Amniotic epithelial cell (primary cell): ENCODE measurements at regions not wholly inside any gene's neighbourhood (a gene's known extent, or its start where the extent isn't known, plus 50 kb on each side); places are given as distances from the start of the nearest gene placed in this dataset.

ENCODE experiments used
- DNase-seq: peaks from one replicate; pipeline ENCODE4 v3.0.0-alpha.2; 2010; ENCODE audit warnings: low read depth

GRCh38 chr11:70521475-70522308 lies 123.4 kb downstream of the CTTN start:
- no peak for DNase-seq

DNA sequence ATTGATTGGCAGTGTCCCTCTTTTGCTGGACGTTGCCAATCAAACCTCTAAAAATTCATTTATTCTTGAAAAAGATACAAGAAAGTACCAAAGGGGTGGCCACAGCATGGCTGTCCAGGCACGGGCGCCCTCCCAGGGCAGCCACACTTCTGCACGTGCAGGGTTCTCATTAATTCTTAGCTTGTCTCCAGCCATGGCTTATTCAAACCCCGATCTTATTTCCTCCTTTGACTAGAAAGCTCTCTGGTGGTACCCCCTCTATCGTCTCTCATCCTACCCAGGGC lies 123.9 kb downstream of the CTTN start:
- no peak for DNase-seq

- DNase-seq, result no peak
These were observed 124.4 kb downstream of the CTTN start for GRCh38 chr11:70522593-70523311.

DNA sequence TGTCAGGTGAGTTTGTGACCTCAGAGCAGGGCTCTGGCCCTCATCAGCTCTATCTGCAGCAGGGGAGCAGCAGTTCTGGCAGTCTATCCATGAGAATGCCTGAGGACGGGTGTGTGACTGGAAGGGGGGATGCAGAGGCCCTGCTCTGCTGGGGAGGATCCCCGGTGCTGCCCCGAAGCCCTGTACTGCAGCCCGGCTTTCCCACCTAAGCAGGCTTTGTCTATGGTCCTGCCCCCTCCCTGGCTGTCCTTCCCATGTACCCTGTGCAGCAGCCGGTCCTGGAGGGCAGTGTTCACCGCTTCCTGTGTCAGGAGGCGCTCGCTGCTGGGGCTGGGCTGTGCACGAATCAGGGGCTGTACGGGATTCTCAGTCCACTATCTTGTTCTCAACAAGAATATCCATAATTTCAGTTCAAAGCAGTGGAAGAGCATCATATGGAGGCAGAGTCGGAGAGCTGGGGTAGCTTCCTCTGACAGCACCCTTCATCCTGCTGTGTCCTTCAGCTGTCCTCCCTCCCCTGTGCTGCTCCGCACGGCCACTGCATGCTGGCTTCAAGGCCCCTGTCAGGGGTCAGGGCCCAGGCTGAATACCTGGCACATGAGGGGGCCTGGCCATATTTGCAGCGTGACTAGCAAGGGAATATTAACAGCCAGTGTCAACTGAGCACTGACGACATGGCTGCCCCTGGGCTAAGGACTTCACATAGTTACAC lies 125.2 kb downstream of the CTTN start:
- DNase-seq, result no peak

GRCh38 chr11:70524096-70524922 lies 126.0 kb downstream of the CTTN start:
- no peak for DNase-seq

DNA sequence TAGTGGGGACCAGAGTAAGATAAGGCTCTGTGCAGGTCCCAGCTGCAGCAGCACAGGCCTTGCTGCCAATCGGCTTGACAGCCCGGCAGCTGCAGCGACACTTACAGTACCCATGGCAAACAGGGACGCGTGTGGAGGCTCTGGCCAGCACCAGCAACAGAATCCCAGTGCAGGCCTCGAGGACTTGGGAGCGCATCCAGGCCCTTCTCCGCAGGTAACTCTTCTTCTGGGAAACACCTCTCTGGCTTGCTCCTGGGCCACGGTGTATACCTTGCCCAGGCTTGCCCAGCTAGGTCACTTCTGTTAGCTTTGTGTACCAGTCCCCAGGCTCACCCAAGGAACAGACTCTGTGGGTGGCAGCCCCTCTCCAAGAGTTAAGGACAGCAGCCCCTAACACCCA lies 126.7 kb downstream of the CTTN start:
- DNase-seq, result no peak

- no peak for DNase-seq
These were observed 127.1 kb downstream of the CTTN start for GRCh38 chr11:70525466-70525865.

DNA sequence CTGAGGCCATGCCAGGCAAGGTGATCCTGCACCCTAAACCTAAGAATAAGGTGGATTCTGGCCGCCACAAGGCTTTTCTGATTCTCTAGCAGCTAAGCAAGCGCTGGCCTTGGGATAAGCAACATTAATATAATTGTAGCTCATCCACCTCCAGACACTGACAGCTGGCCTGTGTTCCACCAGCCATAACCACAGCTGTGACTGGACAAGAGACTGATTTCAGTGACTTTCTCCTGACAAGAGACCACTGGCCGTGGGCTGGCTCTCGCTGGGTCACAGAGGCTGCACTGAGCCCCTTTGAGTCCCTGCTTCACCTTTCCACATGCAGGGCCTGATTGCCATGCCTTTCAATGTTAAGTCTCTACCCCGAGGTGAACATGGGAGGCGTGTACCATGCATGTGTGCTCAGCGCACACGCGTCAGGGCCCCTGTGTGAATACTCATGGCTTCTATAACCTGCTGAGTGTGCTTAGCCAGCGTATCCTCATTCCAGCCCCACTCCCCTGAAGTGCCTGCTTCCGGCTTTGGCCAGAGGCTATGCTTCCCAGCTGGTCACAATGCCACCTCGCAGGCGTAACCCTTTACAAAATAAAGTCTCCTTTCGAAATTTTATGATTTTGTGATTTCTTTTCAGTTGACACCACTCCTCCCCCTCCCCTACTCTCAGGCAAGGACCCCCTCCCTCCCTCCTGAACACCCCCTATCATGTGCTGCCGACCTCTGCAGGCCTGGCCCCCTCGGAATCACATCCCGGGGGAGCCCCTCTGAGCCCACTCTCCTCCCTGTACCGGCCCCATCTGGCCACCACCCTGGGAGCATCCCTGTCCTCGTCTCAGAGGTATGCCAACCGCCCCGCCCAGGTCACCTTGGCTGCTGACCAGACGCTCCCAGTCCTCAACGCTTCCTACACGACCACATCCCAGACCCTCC lies 128.1 kb downstream of the CTTN start:
- DNase-seq, result no peak

GRCh38 chr11:70527046-70527395 lies 128.7 kb downstream of the CTTN start:
- no peak for DNase-seq

- no peak for DNase-seq
These were observed 129.2 kb downstream of the CTTN start for GRCh38 chr11:70527429-70528045.

GRCh38 chr11:70528046-70528793 lies 129.9 kb downstream of the CTTN start:
- DNase-seq, result no peak

- DNase-seq, result no peak
These were observed 130.7 kb downstream of the CTTN start for GRCh38 chr11:70528794-70529580.

- no peak for DNase-seq
These were observed 131.7 kb downstream of the CTTN start for GRCh38 chr11:70530010-70530409.

DNA sequence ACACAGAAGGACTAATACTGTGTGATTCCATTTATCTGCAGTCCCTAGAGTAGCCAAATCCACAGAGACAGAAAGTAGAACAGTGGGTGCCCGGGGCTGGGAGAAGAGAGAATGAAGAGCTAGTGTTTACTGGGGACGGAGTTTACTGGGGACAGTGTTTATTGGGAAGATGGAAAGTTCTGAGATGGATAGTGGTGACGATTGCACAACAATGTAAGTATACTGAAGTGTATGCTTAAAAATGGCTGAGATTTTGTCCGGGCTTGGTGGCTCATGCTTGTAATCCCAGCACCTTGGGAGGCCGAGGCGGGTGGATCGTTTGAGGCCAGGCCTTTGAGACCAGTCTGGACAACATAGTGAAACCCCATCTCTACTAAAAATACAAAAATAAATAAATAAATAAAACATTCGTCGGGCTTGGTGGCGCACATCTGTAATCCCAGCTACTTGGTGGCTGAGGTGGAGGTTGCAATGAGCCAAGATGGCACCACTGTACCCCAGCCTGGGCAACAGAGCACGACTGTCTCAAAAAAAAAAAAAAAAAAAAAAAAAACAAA lies 132.4 kb downstream of the CTTN start:
- DNase-seq, result no peak

GRCh38 chr11:70531281-70532065 lies 133.1 kb downstream of the CTTN start:
- DNase-seq, result no peak

DNA sequence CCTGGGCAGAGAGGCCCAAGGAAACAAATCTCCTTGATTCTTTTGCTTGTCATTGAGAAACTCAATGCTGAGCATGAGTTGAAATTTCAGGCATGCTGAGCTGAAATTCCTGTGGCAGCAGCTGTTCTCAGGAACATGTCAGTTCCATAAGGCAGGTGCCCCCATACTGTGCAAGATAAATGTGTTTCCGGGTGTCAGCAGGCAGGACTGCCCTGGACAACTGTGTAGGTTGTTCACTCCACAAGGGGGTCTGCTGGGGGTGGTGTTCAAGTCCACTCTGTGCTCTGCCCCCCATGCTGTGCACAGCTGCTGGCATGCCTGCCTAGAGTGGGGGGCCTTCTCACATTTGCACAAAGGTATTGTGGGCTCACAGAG lies 133.7 kb downstream of the CTTN start:
- DNase-seq, result no peak

GRCh38 chr11:70532731-70533130 lies 134.4 kb downstream of the CTTN start:
- no peak for DNase-seq
